H1 (cell line): ENCODE measurements at regions not wholly inside any gene's neighbourhood (a gene's known extent, or its start where the extent isn't known, plus 50 kb on each side); places are given as distances from the start of the nearest gene placed in this dataset.

ENCODE experiments used
- CTCF ChIA-PET: fragments of 300-600 bp; sonication (Branson Sonifier 250); formaldehyde crosslinking; loops from one replicate; lab custom pipeline; 2021; ENCODE audit not compliant: partially characterized antibody; lab: Charles Lee
- POLR2A ChIA-PET: fragments of 300-600 bp; sonication (Branson Sonifier 250); formaldehyde crosslinking; loops from one replicate; lab custom pipeline; 2021; ENCODE audit warnings: inconsistent platforms; ENCODE audit not compliant: partially characterized antibody; lab: Charles Lee
- DNase-seq, 2 experiments: peaks; one replicate each; pipeline versions ENCODE4 v3.0.0 to v3.0.0-alpha.2; 2010 to 2022; ENCODE audit warnings: low spot score in 2 of 2, low read depth in 1 of 2, mixed read lengths in 1 of 2
- FAIRE-seq: peaks from 2 replicates; lab custom pipeline; 2011; peaks lifted over from hg19 to GRCh38; lab: Jason Lieb, UNC
- H2AFZ ChIP-seq: 2 replicates; pipeline ENCODE4 v1.8.1; 2012; ENCODE audit warnings: low read length, inconsistent platforms
- H2AK5ac ChIP-seq: 2 replicates; pipeline ENCODE4 v1.6.1; 2013; ENCODE audit warnings: low read depth, low read length
- H2BK120ac ChIP-seq: replicated peaks from 2 replicates; pipeline ENCODE3; 2013; ENCODE audit warnings: low read depth, low read length, inconsistent platforms
- H2BK12ac ChIP-seq: 2 replicates; pipeline ENCODE4 v1.6.1; 2013; ENCODE audit warnings: low read depth, low read length
- H2BK15ac ChIP-seq: 2 replicates; pipeline ENCODE4 v1.6.1; 2013; ENCODE audit warnings: low read length
- H2BK20ac ChIP-seq: 2 replicates; pipeline ENCODE4 v1.6.1; 2013; ENCODE audit warnings: low read length
- H2BK5ac ChIP-seq: 2 replicates; pipeline ENCODE4 v1.6.1; 2013; ENCODE audit warnings: low read depth, low read length
- H3K14ac ChIP-seq: 2 replicates; pipeline ENCODE4 v1.6.1; 2013; ENCODE audit warnings: inconsistent platforms; ENCODE audit not compliant: insufficient read length
- H3K18ac ChIP-seq: 2 replicates; pipeline ENCODE4 v1.6.1; 2013; ENCODE audit warnings: low read length; ENCODE audit errors: extremely low read depth
- H3K23ac ChIP-seq: 2 replicates; pipeline ENCODE4 v1.6.1; 2013; ENCODE audit warnings: inconsistent platforms; ENCODE audit not compliant: insufficient read length
- H3K23me2 ChIP-seq: 2 replicates; pipeline ENCODE4 v1.6.1; 2013; ENCODE audit warnings: low read depth, low read length
- H3K27ac ChIP-seq: 2 replicates; pipeline ENCODE4 v1.6.1; 2011; ENCODE audit warnings: low read depth, low read length, inconsistent platforms
- H3K27me3 ChIP-seq, 4 experiments: replicated peaks in 1 of 4; 1 replicate in 1 of 4; 2 replicates in 3 of 4; pipeline versions ENCODE4 v1.6.1 to v1.8.1; 2011 to 2013; ENCODE audit warnings: low read length in 3 of 4, mild to moderate bottlenecking in 3 of 4, inconsistent platforms in 2 of 4, mixed read lengths in 2 of 4, moderate library complexity in 1 of 4; ENCODE audit not compliant: control insufficient read depth in 3 of 4, insufficient read depth in 3 of 4; ENCODE audit errors: extremely low read depth in 1 of 4
- H3K36me3 ChIP-seq, 4 experiments: 2 replicates each; pipeline versions ENCODE4 v1.6.1 to v1.8.1; 2011 to 2013; ENCODE audit warnings: mild to moderate bottlenecking in 4 of 4, low read length in 3 of 4, moderate library complexity in 2 of 4, control low read depth in 1 of 4, inconsistent platforms in 1 of 4; ENCODE audit not compliant: insufficient read depth in 4 of 4, control insufficient read depth in 2 of 4
- H3K4ac ChIP-seq: replicated peaks from 2 replicates; pipeline ENCODE3; 2013; ENCODE audit warnings: low read length, low read depth, mixed read lengths, inconsistent platforms; ENCODE audit not compliant: insufficient read length
- H3K4me1 ChIP-seq, 4 experiments: replicated peaks in 1 of 4; 1 replicate in 1 of 4; 2 replicates in 3 of 4; pipeline versions ENCODE4 v1.6.1 to v1.8.1; 2011 to 2013; ENCODE audit warnings: low read length in 3 of 4, inconsistent platforms in 2 of 4, mixed read lengths in 1 of 4; ENCODE audit not compliant: insufficient read depth in 4 of 4, control insufficient read depth in 3 of 4
- H3K4me2 ChIP-seq, 2 experiments: 2 replicates each; pipeline versions ENCODE4 v1.6.1 to v1.8.1; 2011 to 2013; ENCODE audit warnings: low read depth in 2 of 2, low read length in 2 of 2, control low read depth in 1 of 2, inconsistent platforms in 1 of 2, mild to moderate bottlenecking in 1 of 2; ENCODE audit not compliant: insufficient read depth in 1 of 2
- H3K4me3 ChIP-seq, 4 experiments: fragments of 200-600, 300-600 bp in 1 of 4; sonication (generic), shearing (Covaris generic), sonication (Bioruptor Twin) in 1 of 4; 2 replicates each; pipeline versions ENCODE4 v1.5.1 to v1.8.1; 2011 to 2016; ENCODE audit warnings: low read length in 4 of 4, low read depth in 3 of 4, control low read depth in 2 of 4, inconsistent platforms in 2 of 4, mild to moderate bottlenecking in 2 of 4, mixed read lengths in 1 of 4, moderate library complexity in 1 of 4; ENCODE audit not compliant: insufficient read depth in 2 of 4; ENCODE audit errors: extremely low read depth in 1 of 4
- H3K56ac ChIP-seq: replicated peaks from 2 replicates; pipeline ENCODE3; 2013; ENCODE audit warnings: low read depth, mild to moderate bottlenecking, mixed read lengths, low read length, inconsistent platforms; ENCODE audit not compliant: insufficient read length
- H3K79me1 ChIP-seq: 2 replicates; pipeline ENCODE4 v1.6.1; 2013; ENCODE audit warnings: low read depth, low read length, control low read depth
- H3K79me2 ChIP-seq, 2 experiments: 2 replicates each; pipeline versions ENCODE4 v1.6.1 to v1.8.1; 2012 to 2013; ENCODE audit warnings: low read length in 2 of 2, mild to moderate bottlenecking in 2 of 2, inconsistent platforms in 1 of 2; ENCODE audit not compliant: insufficient read depth in 2 of 2, control insufficient read depth in 1 of 2
- H3K9ac ChIP-seq, 4 experiments: replicated peaks in 1 of 4; 1 replicate in 1 of 4; 2 replicates in 3 of 4; pipeline versions ENCODE4 v1.6.1 to v1.8.1; 2011 to 2013; ENCODE audit warnings: low read depth in 3 of 4, low read length in 3 of 4, control low read depth in 2 of 4, mild to moderate bottlenecking in 2 of 4, moderate library complexity in 2 of 4, inconsistent platforms in 1 of 4; ENCODE audit errors: extremely low read depth in 1 of 4
- H3K9me3 ChIP-seq, 2 experiments: 2 replicates each; pipeline versions ENCODE4 v1.6.1 to v1.8.1; 2012 to 2013; ENCODE audit warnings: mild to moderate bottlenecking in 2 of 2, moderate library complexity in 2 of 2, control low read depth in 1 of 2, inconsistent platforms in 1 of 2, low read depth in 1 of 2, low read length in 1 of 2, mixed read lengths in 1 of 2; ENCODE audit not compliant: insufficient read depth in 2 of 2
- H4K20me1 ChIP-seq, 2 experiments: replicated peaks in 1 of 2; 2 replicates each; pipeline versions ENCODE3 to v1.8.1; 2011 to 2013; ENCODE audit warnings: inconsistent platforms in 2 of 2, low read length in 2 of 2, mild to moderate bottlenecking in 1 of 2; ENCODE audit not compliant: insufficient read depth in 2 of 2, control insufficient read depth in 1 of 2
- H4K5ac ChIP-seq: 2 replicates; pipeline ENCODE4 v1.6.1; 2013; ENCODE audit warnings: low read length, low read depth, mixed read lengths, inconsistent platforms; ENCODE audit not compliant: insufficient read length
- H4K8ac ChIP-seq: 2 replicates; pipeline ENCODE4 v1.8.0; 2013; ENCODE audit warnings: mild to moderate bottlenecking, moderate library complexity, low read length, inconsistent platforms; ENCODE audit not compliant: insufficient read depth; ENCODE audit errors: extremely low read depth
- H4K91ac ChIP-seq: replicated peaks from 2 replicates; pipeline ENCODE3; 2013; ENCODE audit warnings: low read length, mixed read lengths, inconsistent platforms; ENCODE audit not compliant: insufficient read length
- CBX5 ChIP-seq: fragments of 300-800, 300-1000 bp; sonication (generic); IDR thresholded peaks from 2 replicates; pipeline ENCODE4 v1.7.1; 2016; ENCODE audit warnings: antibody characterized with exemption, low read length, low read depth
- WGBS, 2 experiments: shearing (Covaris generic) in 1 of 2; methylation state at CpG; one replicate each; pipeline versions ENCODE4 v1.1.6 to v1.1.7; 2013 to 2015; ENCODE audit warnings: low lambda C conversion rate in 2 of 2, mixed read lengths in 2 of 2, inconsistent platforms in 1 of 2, low coverage in 1 of 2, missing lambda C conversion rate in 1 of 2; ENCODE audit not compliant: insufficient replicate concordance in 2 of 2, insufficient coverage in 1 of 2, insufficient read length in 1 of 2; ENCODE audit errors: extremely low coverage in 1 of 2, missing lambda C conversion rate in 1 of 2; 5-methylcytosine and 5-hydroxymethylcytosine counted together

DNA sequence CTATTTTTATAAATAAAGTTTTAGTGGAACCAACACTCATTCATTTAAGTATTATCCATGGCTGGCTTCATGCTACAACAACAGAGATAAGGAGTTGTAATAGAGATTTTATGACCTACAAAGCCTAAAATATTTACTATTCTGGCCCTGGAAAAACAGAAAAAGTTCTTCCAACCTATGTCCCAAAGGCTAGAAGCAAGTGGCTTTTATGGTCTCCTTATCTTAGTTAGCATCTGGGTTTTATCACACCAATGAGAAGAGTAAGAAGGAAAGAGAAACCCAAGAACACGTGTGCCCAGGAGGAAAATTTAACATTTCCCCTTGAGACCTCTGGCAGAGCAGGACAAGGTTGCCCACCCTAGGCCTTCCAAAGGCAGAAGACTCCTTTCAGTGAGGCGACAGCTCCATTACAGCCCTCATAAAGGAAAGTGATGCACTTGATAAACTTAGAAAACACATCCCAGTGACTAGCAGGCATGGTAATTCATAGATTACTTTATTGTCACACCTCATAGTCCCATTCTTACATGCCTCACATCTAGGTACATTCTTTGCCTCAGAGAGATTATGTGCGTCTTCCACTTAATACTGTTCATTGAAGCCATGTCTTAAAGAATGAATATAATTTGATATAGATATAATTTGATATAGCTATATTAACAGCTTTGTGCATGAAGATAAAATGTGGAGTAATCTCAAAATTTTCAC, 113.2 kb upstream of the ACP3 start:
- no peak for DNase-seq
- H3K27ac ChIP-seq, result no peak overlapping the region
- no peak overlapping the region for H2AK5ac ChIP-seq
- peaks cover 0 to 9% (median 7%) of the 10 kb centered on the region in 4 experiments; a peak in 5 of 7 replicates for H3K27me3 ChIP-seq
- H3K23ac ChIP-seq, result no peak overlapping the region
- peaks cover 0 to 4% (median 0%) of the 10 kb centered on the region in 4 experiments; a peak in 2 of 7 replicates for H3K4me1 ChIP-seq
- H3K4me2 ChIP-seq, result no peak overlapping the region
- H3K36me3 ChIP-seq, result no peaks in the 10 kb centered on the region
- H4K8ac ChIP-seq, result no peak overlapping the region
- H3K79me1 ChIP-seq, result no peaks in the 10 kb centered on the region; the same call in 1 of the 2 replicates
- H3K56ac ChIP-seq, result no peak overlapping the region
- no peak overlapping the region for H3K14ac ChIP-seq
- no peak overlapping the region for H3K4ac ChIP-seq
- no peak overlapping the region for H2BK5ac ChIP-seq
- no peaks in the 10 kb centered on the region for H3K79me2 ChIP-seq
- no peak overlapping the region for H2BK15ac ChIP-seq
- H2BK120ac ChIP-seq, result no peak overlapping the region
- H3K9me3 ChIP-seq, result no peaks in the 10 kb centered on the region
- H3K18ac ChIP-seq, result no peak overlapping the region
- no peak for TF ChIP-seq CBX5
- H3K23me2 ChIP-seq, result no peaks in the 10 kb centered on the region
- H2BK12ac ChIP-seq, result no peak overlapping the region
- H2BK20ac ChIP-seq, result no peak overlapping the region
- no peak overlapping the region for H3K9ac ChIP-seq
- no peak overlapping the region for H4K5ac ChIP-seq
- no peak overlapping the region for H2AFZ ChIP-seq
- no peak overlapping the region for H4K91ac ChIP-seq
- ChIA-PET CTCF (interaction anchor here (0.6 to 1.4 kb wide), 3 partner anchors 138 to 279 kb away, joined by 3 to 5 read pairs (median 4); no protein-coding TSS in a partner anchor), POLR2A (no interaction called here)
- no peaks in the 10 kb centered on the region for H4K20me1 ChIP-seq
- no peak for FAIRE-seq
- no peak overlapping the region for H3K4me3 ChIP-seq
- WGBS, 2 experiments, result 79% methylated on average over 3 of the region's 3 CpGs; no CpG with 5 or more reads in 1 of the 2 experiments
